ENCODE measurements at regions not wholly inside any gene's neighbourhood (a gene's known extent, or its start where the extent isn't known, plus 50 kb on each side); places are given as distances from the start of the nearest gene placed in this dataset.

GRCh38 chr12:33825986-33826602 lies 196.2 kb upstream of the ALG10 start:
- Histone ChIP-seq H3K4me1 (no peaks in the 10 kb centered on the region), H3K27me3 (no peaks in the 10 kb centered on the region), H3K27ac (no peak overlapping the region), H3K36me3 (no peaks in the 10 kb centered on the region), H3K4me3 (no peak overlapping the region), H3K9me3 (no peaks in the 10 kb centered on the region)
- no peak for DNase-seq (ENCODE audit: low spot score in 2 of 2)
- WGBS, 2 donors, result 79 to 92% methylated on average over 2 of the region's 2 CpGs
- TF ChIP-seq POLR2A (IDR thresholded peaks at IDR 0.05) (no peak), EP300 (IDR thresholded peaks at IDR 0.05) (no peak), CTCF (IDR thresholded peaks at IDR 0.05) (no peak)

GRCh38 chr12:33828326-33828725 lies 194.0 kb upstream of the ALG10 start:
- Histone ChIP-seq H3K4me1 (no peaks in the 10 kb centered on the region), H3K4me3 (no peak overlapping the region), H3K9me3 (no peaks in the 10 kb centered on the region), H3K27ac (no peak overlapping the region), H3K27me3 (no peaks in the 10 kb centered on the region), H3K36me3 (no peaks in the 10 kb centered on the region)
- DNase-seq (ENCODE audit: low spot score in 2 of 2), result no peak
- TF ChIP-seq POLR2A (IDR thresholded peaks at IDR 0.05) (no peak), EP300 (IDR thresholded peaks at IDR 0.05) (no peak), CTCF (IDR thresholded peaks at IDR 0.05) (no peak)
- WGBS, 2 donors, result 76 to 93% methylated on average over 1 of the region's 1 CpG

- 82 to 88% methylated on average over 2 of the region's 2 CpGs for WGBS, 2 donors
- Histone ChIP-seq H3K36me3 (no peaks in the 10 kb centered on the region), H3K4me3 (no peak overlapping the region), H3K4me1 (no peaks in the 10 kb centered on the region), H3K27ac (no peak overlapping the region), H3K9me3 (no peaks in the 10 kb centered on the region), H3K27me3 (no peaks in the 10 kb centered on the region)
- no peak for TF ChIP-seq EP300 (IDR thresholded peaks at IDR 0.05)
- TF ChIP-seq CTCF (IDR thresholded peaks at IDR 0.05), result no peak
- TF ChIP-seq POLR2A (IDR thresholded peaks at IDR 0.05), result no peak
- DNase-seq (ENCODE audit: low spot score in 2 of 2), result no peak
These were observed 192.2 kb upstream of the ALG10 start for GRCh38 chr12:33830070-33830469.

GRCh38 chr12:33832900-33833299 lies 189.4 kb upstream of the ALG10 start:
- H3K9me3 ChIP-seq, result no peaks in the 10 kb centered on the region
- H3K27me3 ChIP-seq, result no peaks in the 10 kb centered on the region
- 83 to 85% methylated on average over 3 of the region's 3 CpGs for WGBS, 2 donors
- no peak for DNase-seq (ENCODE audit: low spot score in 2 of 2)
- TF ChIP-seq POLR2A (IDR thresholded peaks at IDR 0.05), result no peak
- TF ChIP-seq EP300 (IDR thresholded peaks at IDR 0.05), result no peak
- no peak for TF ChIP-seq CTCF (IDR thresholded peaks at IDR 0.05)
- H3K27ac ChIP-seq, result no peak overlapping the region
- no peak overlapping the region for H3K4me3 ChIP-seq
- H3K4me1 ChIP-seq, result no peaks in the 10 kb centered on the region
- no peaks in the 10 kb centered on the region for H3K36me3 ChIP-seq

GRCh38 chr12:33834672-33835071 lies 187.6 kb upstream of the ALG10 start:
- H3K36me3 ChIP-seq, result no peaks in the 10 kb centered on the region
- no peaks in the 10 kb centered on the region for H3K9me3 ChIP-seq
- H3K4me3 ChIP-seq, result no peak overlapping the region
- H3K4me1 ChIP-seq, result no peaks in the 10 kb centered on the region
- no peaks in the 10 kb centered on the region for H3K27me3 ChIP-seq
- 86 to 97% methylated on average over 1 of the region's 1 CpG for WGBS, 2 donors
- H3K27ac ChIP-seq, result no peak overlapping the region
- no peak for DNase-seq (ENCODE audit: low spot score in 2 of 2)
- TF ChIP-seq CTCF (IDR thresholded peaks at IDR 0.05) (no peak), EP300 (IDR thresholded peaks at IDR 0.05) (no peak), POLR2A (IDR thresholded peaks at IDR 0.05) (no peak)
